NCI-H2029 (cell line): ENCODE measurements at regions not wholly inside any gene's neighbourhood (a gene's known extent, or its start where the extent isn't known, plus 50 kb on each side); places are given as distances from the start of the nearest gene placed in this dataset.
"Not testable (repeated sequence)": the region's sequence is repeated elsewhere in the genome, so short reads cannot be mapped to it uniquely, and the experiment has no call there.

Source experiments
- DNase-seq: peaks from one replicate; lab custom pipeline; 2025; lab: John Stamatoyannopoulos, UW

DNA sequence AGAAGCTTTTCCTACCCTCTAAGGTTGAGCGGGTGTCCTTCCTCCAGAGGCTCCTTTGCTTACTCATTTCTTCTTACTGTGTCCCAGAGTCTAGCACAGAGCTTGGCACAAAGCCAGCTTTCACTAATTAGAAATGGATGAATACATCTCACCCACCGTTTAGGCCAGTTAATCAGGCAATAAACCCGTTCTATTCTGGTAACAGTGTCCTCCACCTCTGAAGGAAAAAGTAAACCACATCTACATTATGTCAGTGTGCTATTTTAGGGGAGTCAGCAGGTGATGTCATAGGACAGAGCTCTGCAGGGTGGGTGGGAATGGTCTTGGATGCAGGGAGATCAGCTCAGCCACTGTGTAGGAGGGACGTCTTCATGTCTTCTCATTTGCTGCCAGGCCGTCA lies 109.2 kb downstream of the OSTF1 start:
- DNase-seq = no peak

DNA sequence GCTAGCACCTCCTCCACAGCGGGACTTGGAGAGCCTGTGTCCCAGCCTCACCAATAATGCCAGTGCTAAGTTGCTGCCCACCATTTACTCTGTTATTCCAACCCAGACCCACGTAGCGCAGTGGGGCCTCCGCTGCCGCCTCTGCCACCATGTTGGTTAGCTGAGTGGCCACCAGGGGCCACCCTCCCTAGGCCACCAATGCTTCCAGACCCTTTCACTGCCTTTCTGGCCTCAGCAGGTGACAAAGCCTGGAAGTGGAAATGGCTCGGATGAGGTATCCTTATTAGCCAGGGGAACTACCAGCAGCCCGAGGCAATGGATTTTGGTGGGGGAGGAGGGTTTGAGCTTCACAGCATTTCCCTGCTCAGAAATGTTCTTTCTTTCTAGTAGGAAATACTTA lies 110.1 kb downstream of the OSTF1 start:
- DNase-seq = no peak

- DNase-seq = peak; percentile 45
Measured at GRCh38 chr9:75200892-75201470, 112.7 kb downstream of the OSTF1 start.

DNA sequence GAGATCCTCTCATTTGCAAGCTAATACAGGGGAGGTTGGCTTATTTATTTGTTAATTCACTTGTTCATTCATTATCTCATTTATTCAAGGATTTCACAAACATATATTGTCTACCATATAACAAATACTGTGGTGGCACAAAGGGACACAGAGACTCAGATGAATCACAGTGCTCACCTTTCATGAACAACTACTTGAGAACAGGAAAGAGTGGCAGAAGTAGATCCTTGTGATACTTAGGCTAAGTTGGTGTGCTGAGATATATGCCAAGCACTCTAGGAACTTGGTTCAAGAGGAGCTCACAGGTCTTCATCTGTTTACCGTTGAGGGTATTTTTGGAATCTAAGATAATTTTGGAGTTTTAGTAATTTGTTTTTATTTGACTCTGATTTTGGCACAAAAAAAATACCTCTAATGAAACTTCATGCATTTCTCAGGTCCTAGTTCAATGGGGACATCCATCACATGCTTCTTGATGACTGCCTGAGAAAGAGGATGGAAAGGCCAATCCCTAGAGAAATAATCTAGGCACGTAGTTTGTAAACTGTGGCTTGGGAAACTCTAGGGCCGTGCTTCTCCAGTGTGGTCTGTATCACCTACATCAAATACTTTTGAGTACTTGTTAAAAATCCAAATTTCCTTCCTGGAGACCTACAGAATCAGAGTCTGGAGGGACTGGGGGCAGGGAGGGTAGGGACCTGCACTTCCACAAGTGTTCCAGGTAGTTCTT lies 113.3 kb downstream of the OSTF1 start:
- DNase-seq = no peak

DNA sequence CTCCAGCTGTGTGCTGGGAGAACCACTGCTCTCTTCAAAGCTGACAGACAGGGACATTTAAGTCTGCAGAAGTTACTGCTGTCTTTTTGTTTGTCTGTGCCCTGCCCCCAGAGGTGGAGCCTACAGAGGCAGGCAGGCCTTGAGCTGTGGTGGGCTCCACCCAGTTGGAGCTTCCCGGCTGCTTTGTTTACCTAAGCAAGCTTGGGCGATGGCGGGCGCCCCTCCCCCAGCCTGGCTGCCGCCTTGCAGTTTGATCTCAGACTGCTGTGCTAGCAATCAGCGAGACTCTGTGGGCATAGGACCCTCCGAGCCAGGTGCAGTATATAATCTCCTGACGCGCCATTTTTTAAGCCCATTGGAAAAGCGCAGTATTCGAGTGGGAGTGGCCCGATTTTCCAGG lies 119.7 kb downstream of the OSTF1 start:
- DNase-seq = not testable (repeated sequence)

DNA sequence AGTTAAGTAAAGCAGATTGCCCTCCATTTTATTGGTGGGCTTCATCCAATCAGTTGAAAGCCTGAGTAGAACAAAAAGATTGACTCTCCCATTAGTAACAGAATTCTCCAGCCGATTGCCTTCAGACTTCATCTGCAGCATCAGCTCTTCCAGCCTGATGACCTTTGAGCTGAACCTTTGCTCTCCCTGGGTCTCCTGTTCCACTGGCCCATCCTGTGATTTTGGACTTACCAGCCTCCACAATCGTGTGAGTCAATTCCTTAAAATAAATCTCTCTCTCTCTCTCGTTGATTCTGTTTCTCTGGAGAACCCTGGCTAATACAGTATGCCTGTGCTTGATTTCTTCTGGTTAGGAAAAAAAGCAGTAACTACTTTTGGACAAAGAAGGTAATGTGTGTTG lies 121.9 kb downstream of the OSTF1 start:
- DNase-seq = no peak

DNA sequence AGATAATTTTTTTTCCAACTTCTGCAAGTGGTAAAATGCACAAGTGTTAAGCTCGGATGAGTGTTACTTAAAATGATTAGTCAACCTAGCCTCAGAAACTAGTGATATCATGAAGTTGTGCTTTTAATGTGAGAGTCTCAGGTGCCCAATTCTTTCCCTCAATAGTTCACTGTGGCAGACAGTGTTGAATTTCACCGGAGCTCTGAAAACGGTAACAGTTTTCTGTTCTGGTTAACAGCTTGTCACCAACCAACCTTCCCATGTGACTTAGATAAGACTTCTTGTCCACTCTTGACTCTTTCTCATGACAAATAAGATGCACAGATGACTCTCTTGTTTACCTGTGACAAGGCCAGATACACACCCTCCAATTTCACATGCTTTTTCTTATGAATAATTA lies 125.5 kb downstream of the OSTF1 start:
- no peak for DNase-seq

DNA sequence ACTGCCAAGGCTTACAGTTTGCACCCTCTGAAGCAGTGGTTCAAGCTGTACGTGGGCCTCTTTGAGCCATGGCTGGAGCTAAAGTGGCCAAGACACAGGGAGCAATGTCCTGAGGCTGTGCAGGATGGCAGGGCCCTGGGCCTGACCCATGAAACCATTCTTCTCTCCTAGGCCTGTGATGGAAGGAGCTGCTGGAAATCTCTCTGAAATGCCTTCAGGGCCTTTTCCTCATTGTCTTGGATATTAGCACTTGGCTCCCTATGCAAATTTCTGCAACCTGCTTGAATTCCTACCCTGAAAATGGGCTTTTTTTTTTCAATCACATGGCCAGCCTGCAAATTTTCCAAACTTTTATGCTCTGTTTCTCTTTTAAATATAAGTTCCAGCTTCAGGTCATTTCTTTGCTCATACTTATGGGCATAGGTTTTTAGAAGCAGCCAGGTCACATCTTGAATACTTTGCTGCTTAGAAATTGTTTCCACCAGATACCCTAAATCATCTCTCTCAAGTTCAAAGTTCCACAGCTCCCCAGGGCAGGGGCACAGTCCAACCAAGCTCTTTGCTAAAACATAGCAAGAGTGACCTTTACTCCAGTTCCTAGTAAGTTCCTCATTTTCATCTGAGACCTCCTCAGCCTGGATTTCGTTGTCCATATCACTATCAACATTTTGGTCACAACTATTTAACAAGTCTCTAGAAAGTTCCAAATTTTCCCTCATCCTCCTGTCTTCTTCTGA lies 138.3 kb downstream of the OSTF1 start:
- no peak for DNase-seq

DNA sequence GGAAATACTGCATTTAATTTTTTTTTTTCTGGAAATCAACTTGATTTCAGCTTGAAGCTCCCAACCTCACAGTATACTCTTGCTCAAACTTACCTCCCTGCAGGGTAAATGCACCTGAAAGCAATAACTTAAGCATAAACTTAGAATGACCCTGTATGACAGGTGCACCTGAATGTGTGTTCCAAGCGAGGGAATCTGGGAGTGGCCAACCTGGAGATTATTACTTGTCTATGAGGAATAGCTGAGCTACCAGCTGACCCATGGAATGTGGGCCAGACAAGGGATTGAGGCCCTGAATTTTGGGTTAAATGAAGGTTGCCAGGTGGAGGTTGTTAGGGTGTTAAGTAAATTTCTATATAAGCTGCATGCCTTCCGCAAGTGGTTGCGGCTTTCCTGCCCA lies 140.6 kb downstream of the OSTF1 start:
- DNase-seq = no peak

DNA sequence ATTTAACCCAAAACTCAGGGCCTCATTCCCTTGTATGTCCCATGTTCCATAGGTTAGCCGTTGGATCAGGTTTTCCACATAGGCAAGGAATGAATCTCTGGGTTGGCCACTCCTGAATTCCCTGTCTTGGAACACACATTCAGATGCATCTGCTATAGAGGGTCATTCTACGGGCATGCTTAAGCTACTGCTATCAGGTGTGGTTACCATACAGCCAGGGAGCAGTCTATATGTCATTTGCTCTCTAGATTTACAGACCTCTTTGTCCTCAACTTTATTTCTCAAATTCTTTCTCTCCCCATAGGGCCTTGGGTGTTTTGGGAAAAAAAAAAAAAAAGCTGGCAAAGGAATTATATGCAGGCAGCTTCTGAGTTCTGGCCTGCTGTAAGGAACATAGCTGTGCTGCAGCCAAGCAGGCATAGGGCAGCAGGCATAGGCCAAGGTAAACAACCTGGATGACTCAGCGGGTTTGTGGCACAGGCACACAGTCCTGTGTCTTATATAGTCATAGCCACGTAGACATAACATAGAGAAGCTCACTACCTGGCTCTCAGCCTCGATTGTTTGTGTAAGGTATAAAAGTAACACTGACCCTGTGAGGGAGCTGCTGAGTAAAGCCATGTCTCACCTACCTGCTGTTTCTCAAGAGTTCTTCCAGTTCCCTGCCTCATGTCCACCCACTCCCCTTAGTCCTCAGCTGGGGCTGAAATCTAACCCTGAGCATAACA lies 141.5 kb downstream of the OSTF1 start:
- DNase-seq = peak; percentile 74

- no peak for DNase-seq
Measured at GRCh38 chr9:75230469-75230868, 142.2 kb downstream of the OSTF1 start.

GRCh38 chr9:75231167-75231566 lies 142.9 kb downstream of the OSTF1 start:
- DNase-seq = no peak

- DNase-seq = no peak
Measured at GRCh38 chr9:75233011-75233410, 144.7 kb downstream of the OSTF1 start.

- DNase-seq = peak; percentile 28
Measured at GRCh38 chr9:75235632-75236031, 147.3 kb downstream of the OSTF1 start.

- DNase-seq = peak; percentile 80
Measured at GRCh38 chr9:75238311-75238976, 150.1 kb downstream of the OSTF1 start.

GRCh38 chr9:75239176-75239575 lies 150.9 kb downstream of the OSTF1 start:
- DNase-seq = peak; percentile 90

DNA sequence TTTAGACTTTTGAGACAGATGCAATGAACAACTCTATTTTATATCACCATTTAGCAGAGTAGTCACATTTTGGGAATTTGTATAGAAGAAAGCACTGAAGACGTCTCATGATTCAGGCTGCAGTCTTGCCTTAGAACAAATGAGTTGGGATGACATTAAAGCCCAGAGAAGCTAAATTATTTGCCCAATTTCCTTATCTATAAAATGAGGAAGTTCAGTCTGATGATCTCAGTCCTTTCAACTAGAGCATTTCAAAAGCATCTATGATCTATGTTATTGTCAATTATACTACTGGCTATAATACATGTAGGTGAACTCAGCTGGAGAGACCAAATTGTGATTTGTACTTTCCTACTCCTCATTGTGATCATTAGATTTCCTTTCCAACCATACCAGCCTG lies 154.1 kb downstream of the OSTF1 start:
- DNase-seq = no peak

DNA sequence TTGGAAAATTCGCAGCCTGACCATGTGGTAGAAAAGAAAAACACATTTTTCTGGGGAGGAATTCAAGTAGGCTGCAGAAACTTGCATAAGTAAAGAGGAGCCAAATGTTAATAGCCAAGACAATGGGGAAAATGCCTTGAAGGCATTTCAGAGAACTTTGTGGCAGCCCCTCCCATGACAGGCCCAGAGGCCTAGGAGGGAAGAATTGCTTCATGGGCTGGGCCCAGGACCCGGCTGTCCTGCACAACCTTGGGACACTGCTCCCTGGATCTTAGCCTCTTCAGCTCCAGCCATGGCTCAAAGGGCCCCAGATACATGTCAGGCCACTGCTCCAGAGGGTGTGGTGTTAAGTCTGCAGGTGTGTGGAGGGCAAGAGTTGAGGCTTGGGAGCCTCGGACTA lies 158.6 kb downstream of the OSTF1 start:
- DNase-seq = no peak

DNA sequence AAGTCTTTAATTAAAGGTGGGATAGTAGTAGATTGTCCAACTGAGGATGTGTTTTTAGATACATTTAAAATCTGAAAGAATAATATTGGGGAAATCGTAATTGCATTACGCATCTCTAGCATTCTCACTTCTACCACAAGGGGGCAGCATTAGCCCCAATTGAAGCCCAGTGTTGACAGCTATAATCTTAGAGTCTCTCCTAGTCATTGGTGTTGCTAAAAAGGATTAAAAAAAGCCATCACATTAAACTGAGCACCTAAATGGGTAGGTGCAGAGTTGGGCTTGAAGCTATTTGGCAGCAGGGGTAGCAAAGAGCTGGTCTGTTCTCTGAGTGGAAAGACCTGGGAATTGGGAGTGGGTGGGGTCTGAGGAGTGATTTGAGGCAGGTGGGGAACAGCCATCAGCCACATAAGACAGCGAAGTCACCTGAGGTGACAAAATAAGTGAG lies 177.2 kb downstream of the OSTF1 start:
- DNase-seq = peak; percentile 28

- DNase-seq = no peak
Measured at GRCh38 chr9:75269197-75269596, 180.9 kb downstream of the OSTF1 start.

DNA sequence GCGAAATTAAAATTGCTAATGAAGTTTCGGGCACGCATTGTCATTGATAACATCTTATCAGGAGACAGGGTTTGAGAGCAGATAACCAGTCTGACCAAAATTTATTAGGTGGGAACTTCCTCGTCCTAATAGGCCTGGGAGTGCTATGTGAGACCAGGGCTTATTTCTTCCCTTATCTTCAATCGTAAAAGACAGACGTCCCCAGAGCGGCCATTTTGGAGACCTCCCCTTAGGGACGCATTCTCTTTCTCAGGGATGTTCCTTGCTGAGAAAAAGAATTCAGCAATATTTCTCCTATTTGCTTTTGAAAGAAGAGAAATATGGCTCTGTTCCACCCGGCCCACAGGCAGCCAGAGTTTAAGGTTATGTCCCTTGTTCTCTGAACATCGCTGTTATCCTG lies 184.7 kb downstream of the OSTF1 start:
- not testable (repeated sequence) for DNase-seq

DNA sequence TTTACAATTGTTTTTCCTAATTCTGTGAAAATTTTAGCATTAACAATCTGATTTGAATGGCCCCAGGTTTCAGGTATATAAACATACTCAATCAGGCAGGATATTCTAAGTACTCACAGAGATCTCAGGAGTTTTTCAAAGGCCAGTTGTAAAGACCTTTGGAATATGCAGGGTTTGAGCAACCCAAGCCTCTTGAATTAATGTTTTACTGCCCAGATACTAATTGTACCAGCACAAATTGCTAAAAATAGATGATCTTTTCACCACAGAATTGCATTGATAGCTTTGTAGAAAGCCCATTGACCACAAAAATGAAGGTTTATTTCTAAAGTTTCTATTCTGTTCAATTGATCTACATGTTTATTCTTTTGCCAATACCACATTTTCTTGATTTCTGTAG lies 186.5 kb downstream of the OSTF1 start:
- DNase-seq = no peak
